Tibial artery (tissue), 4 donors: ENCODE measurements at regions not wholly inside any gene's neighbourhood (a gene's known extent, or its start where the extent isn't known, plus 50 kb on each side); places are given as distances from the start of the nearest gene placed in this dataset.

Source experiments
- DNase-seq, 2 donors: peaks; one replicate each; pipeline ENCODE4 v3.0.0-alpha.2; 2019
- H3K27ac ChIP-seq, 2 donors: fragments of 200-600 bp; sonication (generic) in 1 of 2; 1 replicate in 1 of 2; 2 replicates in 1 of 2; pipeline ENCODE4 v1.5.1; 2018 to 2019; ENCODE audit warnings: mild to moderate bottlenecking in 1 of 2
- H3K27me3 ChIP-seq, 2 donors: fragments of 200-600 bp; sonication (generic) in 1 of 2; one replicate each; pipeline versions ENCODE4 v1.5.1 to v1.6.0; 2016 to 2019
- H3K36me3 ChIP-seq, 3 donors: fragments of 200-600 bp; sonication (generic) in 2 of 3; one replicate each; pipeline ENCODE4 v1.5.1; 2016 to 2019; ENCODE audit warnings: mild to moderate bottlenecking in 2 of 3
- H3K4me1 ChIP-seq, 4 donors: fragments of 200-600 bp; sonication (generic) in 2 of 4; 1 replicate in 3 of 4; 2 replicates in 1 of 4; pipeline ENCODE4 v1.5.1; 2016 to 2019
- H3K4me3 ChIP-seq, 2 donors: fragments of 200-600 bp; sonication (generic) in 1 of 2; 1 replicate in 1 of 2; 2 replicates in 1 of 2; pipeline ENCODE4 v1.5.1; 2018 to 2019; ENCODE audit warnings: mild to moderate bottlenecking in 2 of 2
- H3K9me3 ChIP-seq, 3 donors: fragments of 200-600 bp; sonication (generic) in 1 of 3; one replicate each; pipeline ENCODE4 v1.5.1; 2016 to 2019
- CTCF ChIP-seq, 2 experiments: fragments of 200-600 bp in 1 of 2; fragments of 450-650 bp in 1 of 2; IDR thresholded peaks; one replicate each; pipeline ENCODE4 v1.5.1; 2017 to 2019; ENCODE audit warnings: antibody characterized with exemption in 2 of 2, mild to moderate bottlenecking in 1 of 2, moderate library complexity in 1 of 2
- intact Hi-C: fragments of 100-400 bp; cut with DNase I; formaldehyde crosslinking; loops from one replicate; pipeline ENCODE4 v1.15.0; 2023; ENCODE audit warnings: low total_unique reads

GRCh38 chrX:80223982-80224579 lies 196.2 kb upstream of the TENT5D start:
- Histone ChIP-seq H3K27me3 (no peaks in the 10 kb centered on the region), H3K4me3 (no peak overlapping the region), H3K36me3 (no peaks in the 10 kb centered on the region), H3K4me1 (no peaks in the 10 kb centered on the region), H3K9me3 (peaks cover 0 to 4% (median 0%) of the 10 kb centered on the region in 3 donors), H3K27ac (no peak overlapping the region)
- DNase-seq = no peak
- intact Hi-C loops = no loop called here
- TF ChIP-seq CTCF (IDR thresholded peaks at IDR 0.05) = no peak

- no peaks in the 10 kb centered on the region for H3K36me3 ChIP-seq
- H3K4me3 ChIP-seq = no peak overlapping the region
- H3K27ac ChIP-seq = no peak overlapping the region
- intact Hi-C loops = no loop called here
- no peaks in the 10 kb centered on the region for H3K9me3 ChIP-seq
- H3K27me3 ChIP-seq = no peaks in the 10 kb centered on the region
- no peaks in the 10 kb centered on the region for H3K4me1 ChIP-seq
- DNase-seq = no peak
- no peak for TF ChIP-seq CTCF (IDR thresholded peaks at IDR 0.05)
Observed at GRCh38 chrX:80229626-80230025, 190.6 kb upstream of the TENT5D start.

- no peak for TF ChIP-seq CTCF (IDR thresholded peaks at IDR 0.05)
- DNase-seq = no peak
- H3K4me1 ChIP-seq = no peaks in the 10 kb centered on the region
- no peak overlapping the region for H3K4me3 ChIP-seq
- intact Hi-C loops = no loop called here
- no peak overlapping the region for H3K27ac ChIP-seq
- no peaks in the 10 kb centered on the region for H3K36me3 ChIP-seq
- H3K27me3 ChIP-seq = no peaks in the 10 kb centered on the region
- H3K9me3 ChIP-seq = no peaks in the 10 kb centered on the region
Observed at GRCh38 chrX:80237072-80237471, 183.2 kb upstream of the TENT5D start.

- Histone ChIP-seq H3K36me3 (no peaks in the 10 kb centered on the region), H3K27ac (no peak overlapping the region), H3K27me3 (no peaks in the 10 kb centered on the region), H3K4me3 (no peak overlapping the region), H3K4me1 (no peaks in the 10 kb centered on the region), H3K9me3 (no peaks in the 10 kb centered on the region)
- no peak for TF ChIP-seq CTCF (IDR thresholded peaks at IDR 0.05)
- intact Hi-C loops = no loop called here
- DNase-seq = no peak
Observed at GRCh38 chrX:80246271-80246670, 174.0 kb upstream of the TENT5D start.

GRCh38 chrX:80266287-80266686 lies 154.0 kb upstream of the TENT5D start:
- H3K27ac ChIP-seq = no peak overlapping the region
- no peak for DNase-seq
- H3K27me3 ChIP-seq = no peaks in the 10 kb centered on the region
- no peak for TF ChIP-seq CTCF (IDR thresholded peaks at IDR 0.05)
- H3K4me3 ChIP-seq = no peak overlapping the region
- H3K4me1 ChIP-seq = no peaks in the 10 kb centered on the region
- H3K9me3 ChIP-seq = no peaks in the 10 kb centered on the region
- H3K36me3 ChIP-seq = no peaks in the 10 kb centered on the region
- intact Hi-C loops = no loop called here

- no peak overlapping the region for H3K4me3 ChIP-seq
- H3K36me3 ChIP-seq = no peaks in the 10 kb centered on the region
- no peaks in the 10 kb centered on the region for H3K27me3 ChIP-seq
- no peak for DNase-seq
- H3K27ac ChIP-seq = no peak overlapping the region
- no peaks in the 10 kb centered on the region for H3K9me3 ChIP-seq
- TF ChIP-seq CTCF (IDR thresholded peaks at IDR 0.05) = no peak
- no peaks in the 10 kb centered on the region for H3K4me1 ChIP-seq
- intact Hi-C loops = no loop called here
Observed at GRCh38 chrX:80266979-80267378, 153.3 kb upstream of the TENT5D start.
